Omental fat pad (tissue), 3 donors: ENCODE measurements at regions not wholly inside any gene's neighbourhood (a gene's known extent, or its start where the extent isn't known, plus 50 kb on each side); places are given as distances from the start of the nearest gene placed in this dataset.

Source experiments
- ATAC-seq: fragments of 150-250 bp; one replicate; pipeline ENCODE4 v1.9.1; 2016; ENCODE audit warnings: mild to moderate bottlenecking, moderate library complexity; ENCODE audit not compliant: low FRiP score
- DNase-seq: peaks from one replicate; pipeline ENCODE4 v3.0.0-alpha.2; 2019; ENCODE audit warnings: low spot score
- CTCF ChIP-seq, 3 donors: fragments of 450-650 bp; IDR thresholded peaks; one replicate each; pipeline ENCODE4 v1.5.1; 2016 to 2017; ENCODE audit warnings: antibody characterized with exemption in 3 of 3, mild to moderate bottlenecking in 3 of 3, moderate library complexity in 2 of 3

- no peak for TF ChIP-seq CTCF (IDR thresholded peaks at IDR 0.05)
- no peak for ATAC-seq
These were observed 114.3 kb upstream of the TDRD3 start for GRCh38 chr13:60282708-60283107.

GRCh38 chr13:60286707-60287106, 110.3 kb upstream of the TDRD3 start:
- no peak for ATAC-seq
- no peak for TF ChIP-seq CTCF (IDR thresholded peaks at IDR 0.05)
- DNase-seq = no peak

More at GRCh38 chr13:60282708-60283107, 114.3 kb upstream of the TDRD3 start:
- DNase-seq = no peak

GRCh38 chr13:60288569-60288968, 108.5 kb upstream of the TDRD3 start:
- TF ChIP-seq CTCF (IDR thresholded peaks at IDR 0.05) = no peak
- no peak for DNase-seq
- ATAC-seq = no peak

- no peak for DNase-seq
- no peak for ATAC-seq
- no peak for TF ChIP-seq CTCF (IDR thresholded peaks at IDR 0.05)
These were observed 93.9 kb upstream of the TDRD3 start for GRCh38 chr13:60303166-60303565.

- ATAC-seq (no peak), DNase-seq (no peak)
- no peak for TF ChIP-seq CTCF (IDR thresholded peaks at IDR 0.05)
These were observed 85.5 kb upstream of the TDRD3 start for GRCh38 chr13:60311527-60311926.

GRCh38 chr13:60312851-60313505, 84.0 kb upstream of the TDRD3 start:
- no peak for DNase-seq
- TF ChIP-seq CTCF (IDR thresholded peaks at IDR 0.05) = no peak
- no peak for ATAC-seq

GRCh38 chr13:60318186-60318585, 78.8 kb upstream of the TDRD3 start:
- no peak for ATAC-seq
- DNase-seq = no peak
- no peak for TF ChIP-seq CTCF (IDR thresholded peaks at IDR 0.05)
